Activated naive CD8-positive, alpha-beta T cell treated with anti-CD3 and anti-CD28 coated beads for 36 hours (primary cell): ENCODE measurements at regions not wholly inside any gene's neighbourhood (a gene's known extent, or its start where the extent isn't known, plus 50 kb on each side); places are given as distances from the start of the nearest gene placed in this dataset.
"Not testable (repeated sequence)": the region's sequence is repeated elsewhere in the genome, so short reads cannot be mapped to it uniquely, and the experiment has no call there.

Experiments
- DNase-seq: peaks from one replicate; pipeline ENCODE4 v3.0.0; 2021
- H3K27ac Mint-ChIP-seq: one replicate; pipeline ENCODE4 v1.8.0; 2022; ENCODE audit warnings: mild to moderate bottlenecking, moderate library complexity, mixed read lengths
- H3K27me3 Mint-ChIP-seq: one replicate; pipeline ENCODE4 v1.8.0; 2022; ENCODE audit warnings: mild to moderate bottlenecking, mixed read lengths
- H3K36me3 Mint-ChIP-seq: one replicate; pipeline ENCODE4 v1.8.0; 2021; ENCODE audit warnings: mild to moderate bottlenecking, mixed read lengths
- H3K4me1 Mint-ChIP-seq: one replicate; pipeline ENCODE4 v1.8.0; 2021; ENCODE audit warnings: mixed read lengths
- H3K4me3 Mint-ChIP-seq: one replicate; pipeline ENCODE4 v1.8.0; 2022; ENCODE audit warnings: mild to moderate bottlenecking, moderate library complexity, mixed read lengths
- H3K9me3 Mint-ChIP-seq: one replicate; pipeline ENCODE4 v1.8.0; 2022; ENCODE audit warnings: mixed read lengths

DNA sequence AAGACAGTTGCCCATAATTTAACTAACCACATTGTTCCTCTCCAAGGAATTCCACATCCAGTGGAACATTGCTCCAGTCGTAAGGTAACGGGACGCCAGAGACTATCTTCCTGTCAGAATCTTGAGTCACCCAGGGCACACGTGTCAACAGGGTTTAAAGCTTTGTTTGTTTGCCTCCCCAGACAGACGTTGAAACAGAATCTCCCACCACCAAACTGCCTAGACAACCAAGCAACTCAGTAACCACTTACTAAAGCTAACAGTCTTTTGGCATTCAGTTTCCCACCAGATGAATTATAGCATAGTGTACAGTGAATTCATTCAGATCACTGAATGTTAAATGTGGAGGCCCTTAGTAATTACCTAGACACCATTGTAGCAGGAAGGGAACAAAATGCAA is 439.5 kb downstream of the PLPP3 start:
- no peaks in the 10 kb centered on the region for H3K27me3 Mint-ChIP-seq
- no peak overlapping the region for H3K27ac Mint-ChIP-seq
- H3K4me1 Mint-ChIP-seq: no peaks in the 10 kb centered on the region
- no peak for DNase-seq
- H3K9me3 Mint-ChIP-seq: no peaks in the 10 kb centered on the region
- no peaks in the 10 kb centered on the region for H3K36me3 Mint-ChIP-seq
- H3K4me3 Mint-ChIP-seq: no peak overlapping the region

GRCh38 chr1:56137521-56138505 is 441.6 kb downstream of the PLPP3 start:
- Mint-ChIP-seq H3K9me3 (no peaks in the 10 kb centered on the region), H3K36me3 (no peaks in the 10 kb centered on the region), H3K27me3 (no peaks in the 10 kb centered on the region), H3K4me3 (no peak overlapping the region), H3K27ac (no peak overlapping the region), H3K4me1 (peaks cover under 1% of the 10 kb centered on the region)
- DNase-seq: no peak

DNA sequence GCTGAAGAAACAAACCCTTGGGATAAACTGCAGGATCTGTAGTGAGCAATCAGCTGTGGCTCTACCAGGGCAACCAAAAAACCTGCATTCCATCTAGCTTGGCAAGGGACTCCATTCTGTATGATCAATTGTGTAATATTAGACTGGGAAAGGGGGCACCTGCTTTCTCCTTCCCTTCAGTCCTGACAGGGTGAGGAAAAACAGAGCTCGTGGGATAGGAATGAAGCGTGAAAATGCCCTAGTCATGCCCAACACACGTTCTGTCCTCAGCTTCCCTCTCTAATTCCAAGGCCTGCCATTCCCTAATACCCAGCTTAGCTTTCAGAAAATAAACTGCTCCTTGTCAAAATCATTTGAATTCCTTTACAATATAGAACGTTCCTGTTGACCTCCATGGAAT is 442.3 kb downstream of the PLPP3 start:
- no peak for DNase-seq
- Mint-ChIP-seq H3K27ac (no peak overlapping the region), H3K4me1 (peaks cover 3% of the 10 kb centered on the region), H3K36me3 (no peaks in the 10 kb centered on the region), H3K9me3 (no peaks in the 10 kb centered on the region), H3K4me3 (no peak overlapping the region), H3K27me3 (no peaks in the 10 kb centered on the region)

GRCh38 chr1:56135864-56136147 is 443.6 kb downstream of the PLPP3 start:
- Mint-ChIP-seq H3K4me3 (no peak overlapping the region), H3K36me3 (no peaks in the 10 kb centered on the region), H3K27me3 (no peaks in the 10 kb centered on the region), H3K9me3 (no peaks in the 10 kb centered on the region), H3K27ac (no peak overlapping the region), H3K4me1 (peaks cover 3% of the 10 kb centered on the region)
- no peak for DNase-seq

DNA sequence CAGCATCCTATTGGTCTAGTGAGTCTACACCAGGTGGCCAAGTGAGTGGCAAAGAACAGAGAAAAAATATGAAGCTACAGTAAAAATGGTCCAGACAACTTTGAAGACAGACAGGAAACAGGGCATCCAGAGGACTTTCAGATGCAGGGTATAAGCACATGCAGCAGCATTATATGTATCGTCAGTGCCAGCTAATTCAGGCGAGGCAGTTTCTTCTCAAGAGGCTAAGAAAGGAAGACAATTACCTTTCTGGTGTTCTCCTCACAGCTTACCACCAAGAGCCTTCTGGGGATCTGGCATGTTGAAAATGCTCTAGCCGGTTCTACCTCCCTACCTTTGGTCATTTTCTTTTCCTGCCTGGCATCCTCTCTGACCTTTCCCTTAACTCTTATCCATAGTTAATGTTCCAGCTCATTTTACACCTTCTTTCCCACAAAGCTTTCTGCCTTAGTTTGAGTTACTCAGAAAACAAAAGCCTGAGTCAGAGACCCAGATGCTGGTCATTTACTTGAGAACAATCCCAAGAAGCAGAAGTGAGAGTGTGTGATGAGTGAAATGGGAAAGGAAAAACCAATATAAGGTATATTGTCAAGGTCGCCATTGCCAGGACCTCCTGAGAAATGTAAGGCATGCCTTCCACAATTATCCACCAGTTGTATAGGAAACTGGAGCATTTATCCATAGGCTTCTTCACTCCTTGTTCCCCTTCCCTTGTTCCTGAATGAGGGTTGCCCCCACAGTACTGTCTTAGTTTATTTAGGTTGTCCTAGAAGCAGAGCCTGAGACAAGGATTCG is 444.1 kb downstream of the PLPP3 start:
- Mint-ChIP-seq H3K4me3 (no peak overlapping the region), H3K9me3 (no peaks in the 10 kb centered on the region), H3K27me3 (no peaks in the 10 kb centered on the region), H3K4me1 (peaks cover 3% of the 10 kb centered on the region), H3K36me3 (no peaks in the 10 kb centered on the region), H3K27ac (no peak overlapping the region)
- no peak for DNase-seq

GRCh38 chr1:56133522-56134472 is 445.6 kb downstream of the PLPP3 start:
- no peak for DNase-seq
- H3K4me3 Mint-ChIP-seq: no peak overlapping the region
- no peaks in the 10 kb centered on the region for H3K9me3 Mint-ChIP-seq
- H3K27ac Mint-ChIP-seq: no peak overlapping the region
- H3K4me1 Mint-ChIP-seq: peaks cover 3% of the 10 kb centered on the region
- H3K27me3 Mint-ChIP-seq: no peaks in the 10 kb centered on the region
- H3K36me3 Mint-ChIP-seq: no peaks in the 10 kb centered on the region

DNA sequence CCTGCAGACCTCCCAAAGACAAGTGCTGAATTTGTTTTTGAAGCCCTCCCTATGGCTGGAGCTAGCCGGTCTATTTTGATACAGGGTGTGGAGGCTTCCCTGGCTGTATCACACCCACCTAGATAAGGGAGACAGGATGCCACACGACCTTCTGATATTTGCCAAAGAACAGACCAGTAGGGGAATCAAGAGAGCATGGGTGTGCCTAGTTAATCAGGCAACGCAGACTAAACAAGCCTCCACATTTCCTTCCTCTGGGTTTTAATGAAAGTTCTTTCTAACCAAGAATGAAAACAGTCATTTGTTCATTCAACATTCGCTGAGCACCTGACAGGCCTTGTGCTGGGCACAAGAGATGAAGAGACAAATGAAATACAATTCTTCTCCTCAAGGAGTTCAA is 446.8 kb downstream of the PLPP3 start:
- peaks cover 3% of the 10 kb centered on the region for H3K4me1 Mint-ChIP-seq
- H3K27ac Mint-ChIP-seq: no peak overlapping the region
- no peaks in the 10 kb centered on the region for H3K9me3 Mint-ChIP-seq
- H3K27me3 Mint-ChIP-seq: no peaks in the 10 kb centered on the region
- no peaks in the 10 kb centered on the region for H3K36me3 Mint-ChIP-seq
- no peak for DNase-seq
- H3K4me3 Mint-ChIP-seq: no peak overlapping the region

DNA sequence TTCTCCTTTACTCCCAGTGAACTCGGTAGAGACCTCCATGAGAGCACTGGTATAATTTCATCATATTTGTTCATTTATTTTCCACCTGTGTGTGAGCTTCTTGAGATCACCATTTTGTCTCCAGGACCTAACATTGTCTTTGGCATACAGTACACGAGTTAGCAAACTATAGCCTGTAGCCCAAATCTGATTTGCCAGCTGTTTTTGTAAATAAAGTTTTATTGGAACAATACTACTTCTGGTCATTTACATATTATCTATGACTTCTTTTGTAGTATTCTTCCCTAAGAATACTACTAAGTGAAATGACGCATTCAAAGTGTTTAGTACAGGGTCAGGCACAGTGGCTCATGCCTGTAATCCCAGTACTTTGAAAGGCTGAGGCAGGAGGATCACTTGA is 449.5 kb downstream of the PLPP3 start:
- Mint-ChIP-seq H3K27ac (no peak overlapping the region), H3K4me3 (no peak overlapping the region), H3K4me1 (peaks cover 3% of the 10 kb centered on the region), H3K9me3 (no peaks in the 10 kb centered on the region), H3K36me3 (no peaks in the 10 kb centered on the region), H3K27me3 (peaks cover 3% of the 10 kb centered on the region)
- DNase-seq: no peak

- Mint-ChIP-seq H3K27me3 (peaks cover 3% of the 10 kb centered on the region), H3K4me3 (no peak overlapping the region), H3K27ac (no peak overlapping the region), H3K4me1 (no peaks in the 10 kb centered on the region), H3K9me3 (peaks cover 13% of the 10 kb centered on the region), H3K36me3 (no peaks in the 10 kb centered on the region)
- no peak for DNase-seq
Measured at GRCh38 chr1:56125316-56125715, 454.0 kb downstream of the PLPP3 start.

GRCh38 chr1:56123826-56124225 is 455.5 kb downstream of the PLPP3 start:
- no peaks in the 10 kb centered on the region for H3K4me1 Mint-ChIP-seq
- H3K27ac Mint-ChIP-seq: no peak overlapping the region
- H3K27me3 Mint-ChIP-seq: peaks cover 3% of the 10 kb centered on the region
- H3K9me3 Mint-ChIP-seq: peaks cover 13% of the 10 kb centered on the region
- H3K4me3 Mint-ChIP-seq: no peak overlapping the region
- DNase-seq: no peak
- no peaks in the 10 kb centered on the region for H3K36me3 Mint-ChIP-seq

DNA sequence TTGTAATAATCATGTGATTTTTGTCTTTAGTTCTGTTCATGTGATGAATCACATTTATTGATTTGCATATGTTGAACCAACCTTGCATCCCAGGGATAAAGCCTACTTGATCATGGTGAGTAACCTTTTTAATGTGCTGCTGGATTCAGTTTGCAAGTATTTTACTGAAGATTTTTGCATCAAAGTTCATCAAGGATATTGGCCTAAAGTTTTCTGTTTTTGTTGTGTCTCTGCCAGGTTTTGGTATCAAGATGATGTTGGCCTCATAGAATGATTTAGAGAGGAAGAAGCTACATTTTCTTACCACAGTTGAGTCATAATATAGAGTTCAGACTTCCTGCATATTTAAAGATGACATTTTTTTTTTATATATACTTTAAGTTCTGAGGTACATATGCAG is 455.9 kb downstream of the PLPP3 start:
- H3K27ac Mint-ChIP-seq: no peak overlapping the region
- H3K4me1 Mint-ChIP-seq: no peaks in the 10 kb centered on the region
- H3K4me3 Mint-ChIP-seq: no peak overlapping the region
- no peak for DNase-seq
- no peaks in the 10 kb centered on the region for H3K36me3 Mint-ChIP-seq
- H3K9me3 Mint-ChIP-seq: peaks cover 13% of the 10 kb centered on the region
- H3K27me3 Mint-ChIP-seq: peaks cover 3% of the 10 kb centered on the region

- H3K36me3 Mint-ChIP-seq: no peaks in the 10 kb centered on the region
- H3K27me3 Mint-ChIP-seq: no peaks in the 10 kb centered on the region
- no peaks in the 10 kb centered on the region for H3K4me1 Mint-ChIP-seq
- H3K27ac Mint-ChIP-seq: no peak overlapping the region
- no peak for DNase-seq
- no peak overlapping the region for H3K4me3 Mint-ChIP-seq
- H3K9me3 Mint-ChIP-seq: peaks cover 13% of the 10 kb centered on the region
Measured at GRCh38 chr1:56120021-56120420, 459.3 kb downstream of the PLPP3 start.

DNA sequence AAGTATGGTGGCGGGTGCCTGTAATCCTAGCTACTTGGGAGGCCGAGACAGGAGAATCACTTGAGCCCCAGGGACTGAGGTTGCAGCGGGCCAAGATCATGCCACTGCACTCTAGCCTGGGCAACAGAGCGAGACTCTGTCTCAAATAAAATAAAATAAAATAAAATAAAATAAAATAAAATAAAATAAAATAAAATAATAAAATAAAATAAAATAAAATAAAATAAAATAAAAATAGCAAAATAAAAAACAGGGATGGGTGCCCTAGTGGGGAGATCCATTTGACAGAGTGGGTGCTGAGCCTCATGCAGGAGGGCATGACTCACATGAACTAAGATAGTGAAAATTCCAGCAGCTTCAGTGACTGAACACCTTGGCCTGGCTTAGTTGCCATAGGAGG is 460.7 kb downstream of the PLPP3 start:
- H3K27me3 Mint-ChIP-seq, H3K4me1 Mint-ChIP-seq, DNase-seq, H3K4me3 Mint-ChIP-seq, H3K27ac Mint-ChIP-seq, H3K36me3 Mint-ChIP-seq: not testable (repeated sequence)
- H3K9me3 Mint-ChIP-seq: peaks cover 13% of the 10 kb centered on the region

DNA sequence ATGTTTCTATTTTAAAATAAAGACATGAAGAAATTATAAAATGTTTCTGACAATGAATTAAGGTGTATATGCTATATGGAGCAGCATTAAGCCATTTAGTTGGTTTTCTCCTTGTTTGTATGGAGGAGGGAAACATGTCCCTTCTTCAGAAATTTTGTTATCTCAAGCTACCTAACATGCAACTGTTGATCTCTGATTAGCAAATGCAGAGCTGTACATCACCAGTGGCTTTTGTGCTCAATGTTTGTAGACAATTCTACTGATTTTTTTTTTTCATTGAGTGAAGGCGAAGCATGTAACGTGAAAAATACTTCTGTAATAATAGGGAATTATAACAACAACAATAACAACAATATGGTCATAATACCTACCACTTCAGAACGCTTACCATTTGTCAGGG is 463.7 kb downstream of the PLPP3 start:
- DNase-seq: no peak
- Mint-ChIP-seq H3K27ac (no peak overlapping the region), H3K4me3 (no peak overlapping the region), H3K36me3 (no peaks in the 10 kb centered on the region), H3K4me1 (no peaks in the 10 kb centered on the region), H3K9me3 (peaks cover 2% of the 10 kb centered on the region), H3K27me3 (no peaks in the 10 kb centered on the region)

GRCh38 chr1:56113679-56114078 is 465.7 kb downstream of the PLPP3 start:
- H3K27ac Mint-ChIP-seq: no peak overlapping the region
- H3K36me3 Mint-ChIP-seq: no peaks in the 10 kb centered on the region
- no peak for DNase-seq
- H3K4me3 Mint-ChIP-seq: no peak overlapping the region
- H3K4me1 Mint-ChIP-seq: no peaks in the 10 kb centered on the region
- H3K9me3 Mint-ChIP-seq: peaks cover 2% of the 10 kb centered on the region
- H3K27me3 Mint-ChIP-seq: no peaks in the 10 kb centered on the region
